ENCODE measurements at regions not wholly inside any gene's neighbourhood (a gene's known extent, or its start where the extent isn't known, plus 50 kb on each side); places are given as distances from the start of the nearest gene placed in this dataset.

DNA sequence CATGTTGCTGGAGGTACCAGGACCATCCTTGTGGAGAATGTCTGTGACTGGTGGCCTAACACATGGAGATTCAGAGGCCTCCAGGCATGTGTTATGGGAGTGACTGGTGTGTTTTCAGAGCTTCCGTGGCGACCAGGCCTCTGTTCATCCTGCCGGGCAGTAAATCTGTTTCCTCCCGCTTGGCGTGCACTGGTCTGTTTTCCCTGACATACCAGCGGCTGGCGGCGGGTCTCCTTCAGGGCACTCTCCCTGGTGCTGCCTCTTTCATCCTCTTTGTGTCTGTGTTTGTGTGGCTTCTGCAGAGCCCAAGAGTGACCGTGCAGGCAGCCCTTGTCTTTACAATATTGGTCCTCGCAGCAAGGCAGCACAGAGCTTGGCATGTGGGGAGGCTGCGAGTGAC, 385.1 kb upstream of the MKI67 start:
- TF ChIP-seq EZH2 (IDR thresholded peaks at IDR 0.05): no peak
- TF ChIP-seq EZH2phosphoT487 (IDR thresholded peaks at IDR 0.05): no peak
- TF ChIP-seq, protein P1, sequence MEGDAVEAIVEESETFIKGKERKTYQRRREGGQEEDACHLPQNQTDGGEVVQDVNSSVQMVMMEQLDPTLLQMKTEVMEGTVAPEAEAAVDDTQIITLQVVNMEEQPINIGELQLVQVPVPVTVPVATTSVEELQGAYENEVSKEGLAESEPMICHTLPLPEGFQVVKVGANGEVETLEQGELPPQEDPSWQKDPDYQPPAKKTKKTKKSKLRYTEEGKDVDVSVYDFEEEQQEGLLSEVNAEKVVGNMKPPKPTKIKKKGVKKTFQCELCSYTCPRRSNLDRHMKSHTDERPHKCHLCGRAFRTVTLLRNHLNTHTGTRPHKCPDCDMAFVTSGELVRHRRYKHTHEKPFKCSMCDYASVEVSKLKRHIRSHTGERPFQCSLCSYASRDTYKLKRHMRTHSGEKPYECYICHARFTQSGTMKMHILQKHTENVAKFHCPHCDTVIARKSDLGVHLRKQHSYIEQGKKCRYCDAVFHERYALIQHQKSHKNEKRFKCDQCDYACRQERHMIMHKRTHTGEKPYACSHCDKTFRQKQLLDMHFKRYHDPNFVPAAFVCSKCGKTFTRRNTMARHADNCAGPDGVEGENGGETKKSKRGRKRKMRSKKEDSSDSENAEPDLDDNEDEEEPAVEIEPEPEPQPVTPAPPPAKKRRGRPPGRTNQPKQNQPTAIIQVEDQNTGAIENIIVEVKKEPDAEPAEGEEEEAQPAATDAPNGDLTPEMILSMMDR (IDR thresholded peaks at IDR 0.05): no peak
- H3K27me3 Mint-ChIP-seq (ENCODE audit: insufficient read depth, low read depth): no peaks in the 10 kb centered on the region
- Histone ChIP-seq H3K9me3 (ENCODE audit: low read depth) (no peaks in the 10 kb centered on the region), H4K20me1 (ENCODE audit: low read depth) (no peaks in the 10 kb centered on the region), H3K36me3 (no peaks in the 10 kb centered on the region), H3K4me1 (no peaks in the 10 kb centered on the region), H2AFZ (replicated peaks) (no peak overlapping the region), H3K27ac (no peak overlapping the region), H3F3A (ENCODE audit: low read depth) (no peaks in the 10 kb centered on the region), H3K9ac (no peak overlapping the region), H3K4me3 (no peak overlapping the region), H3K79me2 (ENCODE audit: low read depth) (no peaks in the 10 kb centered on the region), H3K27me3 (no peaks in the 10 kb centered on the region), H3K4me2 (no peak overlapping the region)
- no peak overlapping the region for H3K27ac Mint-ChIP-seq
- H3K36me3 Mint-ChIP-seq: peaks cover 2% of the 10 kb centered on the region
- no peak overlapping the region for H3K4me3 Mint-ChIP-seq
- H3K4me1 Mint-ChIP-seq: peaks cover 16% of the 10 kb centered on the region
- peaks cover 6% of the 10 kb centered on the region for H3K9me3 Mint-ChIP-seq
- DNase-seq (ENCODE audit: low spot score): no peak

DNA sequence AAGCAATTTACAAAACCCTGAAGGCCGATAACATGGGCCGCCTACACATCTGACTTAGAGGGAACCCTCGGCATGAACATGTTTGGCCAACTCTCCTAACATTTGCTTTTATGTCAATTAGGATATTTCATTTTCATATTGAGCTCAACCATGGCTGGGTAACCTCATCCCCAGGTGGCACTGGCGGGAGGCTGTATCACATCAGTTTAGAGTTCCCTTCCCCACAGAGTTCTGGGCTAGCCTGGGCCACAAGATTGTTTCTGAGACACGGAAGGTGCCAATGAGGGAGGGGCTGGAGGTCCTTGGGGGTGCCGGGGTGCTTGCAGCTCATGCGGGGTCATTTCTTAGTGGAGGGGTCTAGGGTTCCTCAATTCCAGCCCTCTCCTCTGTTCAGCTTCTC, 386.5 kb upstream of the MKI67 start:
- Histone ChIP-seq H3K4me1 (no peaks in the 10 kb centered on the region), H3K27me3 (no peaks in the 10 kb centered on the region), H3K4me3 (no peak overlapping the region), H3K9me3 (ENCODE audit: low read depth) (no peaks in the 10 kb centered on the region), H3K4me2 (no peak overlapping the region), H2AFZ (replicated peaks) (no peak overlapping the region), H4K20me1 (ENCODE audit: low read depth) (no peaks in the 10 kb centered on the region), H3K27ac (no peak overlapping the region), H3K79me2 (ENCODE audit: low read depth) (no peaks in the 10 kb centered on the region), H3K36me3 (no peaks in the 10 kb centered on the region), H3F3A (ENCODE audit: low read depth) (no peaks in the 10 kb centered on the region), H3K9ac (no peak overlapping the region)
- Mint-ChIP-seq H3K4me1 (peaks cover 20% of the 10 kb centered on the region), H3K4me3 (no peak overlapping the region), H3K9me3 (peaks cover 5% of the 10 kb centered on the region), H3K27me3 (ENCODE audit: insufficient read depth, low read depth) (no peaks in the 10 kb centered on the region), H3K27ac (no peak overlapping the region), H3K36me3 (peaks cover 2% of the 10 kb centered on the region)
- no peak for DNase-seq (ENCODE audit: low spot score)
- no peak for TF ChIP-seq EZH2phosphoT487 (IDR thresholded peaks at IDR 0.05)
- TF ChIP-seq, protein P1 (IDR thresholded peaks at IDR 0.05): no peak
- no peak for TF ChIP-seq EZH2 (IDR thresholded peaks at IDR 0.05)

DNA sequence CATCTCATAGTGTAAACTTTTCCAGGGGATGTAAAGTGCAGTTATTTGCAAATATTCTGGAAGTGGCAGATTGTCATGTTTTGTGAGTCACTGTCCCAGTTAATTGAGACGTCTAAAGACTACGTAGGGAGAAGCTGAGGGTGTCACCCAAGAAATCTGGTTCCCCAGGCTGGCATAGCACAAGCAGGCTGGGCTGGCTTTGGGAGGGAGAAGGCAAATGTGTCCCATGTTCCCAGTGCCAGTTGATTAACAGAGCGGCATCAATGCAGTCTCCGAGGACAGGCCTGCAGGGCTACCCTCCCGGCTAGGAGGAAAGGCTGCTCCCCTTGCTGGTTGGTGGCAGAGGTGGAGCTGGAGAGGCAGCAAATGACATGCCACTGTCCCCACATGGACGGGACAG, 388.3 kb upstream of the MKI67 start:
- H3K79me2 ChIP-seq (ENCODE audit: low read depth): no peaks in the 10 kb centered on the region
- no peaks in the 10 kb centered on the region for H3F3A ChIP-seq (ENCODE audit: low read depth)
- H3K4me1 ChIP-seq: no peaks in the 10 kb centered on the region
- H3K9me3 ChIP-seq (ENCODE audit: low read depth): no peaks in the 10 kb centered on the region
- H3K27me3 Mint-ChIP-seq (ENCODE audit: insufficient read depth, low read depth): no peaks in the 10 kb centered on the region
- peaks cover 20% of the 10 kb centered on the region for H3K4me1 Mint-ChIP-seq
- no peak overlapping the region for H3K27ac Mint-ChIP-seq
- H2AFZ ChIP-seq (replicated peaks): no peak overlapping the region
- no peak overlapping the region for H3K4me2 ChIP-seq
- TF ChIP-seq EZH2phosphoT487 (IDR thresholded peaks at IDR 0.05): no peak
- TF ChIP-seq, protein P1 (IDR thresholded peaks at IDR 0.05): no peak
- no peak for TF ChIP-seq EZH2 (IDR thresholded peaks at IDR 0.05)
- H3K27ac ChIP-seq: no peak overlapping the region
- no peak for DNase-seq (ENCODE audit: low spot score)
- H4K20me1 ChIP-seq (ENCODE audit: low read depth): no peaks in the 10 kb centered on the region
- no peaks in the 10 kb centered on the region for H3K36me3 Mint-ChIP-seq
- H3K27me3 ChIP-seq: no peaks in the 10 kb centered on the region
- H3K4me3 ChIP-seq: no peak overlapping the region
- H3K9me3 Mint-ChIP-seq: no peaks in the 10 kb centered on the region
- no peak overlapping the region for H3K4me3 Mint-ChIP-seq
- H3K36me3 ChIP-seq: no peaks in the 10 kb centered on the region
- H3K9ac ChIP-seq: no peak overlapping the region
